C4-2B (cell line): ENCODE measurements at regions not wholly inside any gene's neighbourhood (a gene's known extent, or its start where the extent isn't known, plus 50 kb on each side); places are given as distances from the start of the nearest gene placed in this dataset.
A peak's percentile ranks its signal among the peaks of the same experiment; 100 is the strongest.
"Not testable (repeated sequence)": the region's sequence is repeated elsewhere in the genome, so short reads cannot be mapped to it uniquely, and the experiment has no call there.

Experiments used
- H3K27ac ChIP-seq: fragments of 450-650 bp; 2 replicates; pipeline ENCODE4 v1.5.1; 2017
- CTCF ChIP-seq: fragments of 450-650 bp; conservative IDR thresholded peaks from 2 replicates; pipeline ENCODE4 v1.5.1; 2017; ENCODE audit warnings: mild to moderate bottlenecking

GRCh38 chr9:40222617-40223200 is 867.2 kb downstream of the SPATA31A1 start:
- peak; percentile 70 for TF ChIP-seq CTCF
- not testable (repeated sequence) for H3K27ac ChIP-seq

- H3K27ac ChIP-seq, result not testable (repeated sequence)
Measured at GRCh38 chr9:40223353-40223752, 867.9 kb downstream of the SPATA31A1 start.
